HG03520 (cell line): ENCODE measurements at regions not wholly inside any gene's neighbourhood (a gene's known extent, or its start where the extent isn't known, plus 50 kb on each side); places are given as distances from the start of the nearest gene placed in this dataset.
A peak's percentile ranks its signal among the peaks of the same experiment; 100 is the strongest.

Experiments
- ATAC-seq: cut with Tn5 transposase; IDR thresholded peaks from one replicate; pipeline ENCODE4 v1.9.1; 2021; ENCODE audit warnings: mild to moderate bottlenecking, moderate library complexity; ENCODE audit not compliant: unreplicated experiment

DNA sequence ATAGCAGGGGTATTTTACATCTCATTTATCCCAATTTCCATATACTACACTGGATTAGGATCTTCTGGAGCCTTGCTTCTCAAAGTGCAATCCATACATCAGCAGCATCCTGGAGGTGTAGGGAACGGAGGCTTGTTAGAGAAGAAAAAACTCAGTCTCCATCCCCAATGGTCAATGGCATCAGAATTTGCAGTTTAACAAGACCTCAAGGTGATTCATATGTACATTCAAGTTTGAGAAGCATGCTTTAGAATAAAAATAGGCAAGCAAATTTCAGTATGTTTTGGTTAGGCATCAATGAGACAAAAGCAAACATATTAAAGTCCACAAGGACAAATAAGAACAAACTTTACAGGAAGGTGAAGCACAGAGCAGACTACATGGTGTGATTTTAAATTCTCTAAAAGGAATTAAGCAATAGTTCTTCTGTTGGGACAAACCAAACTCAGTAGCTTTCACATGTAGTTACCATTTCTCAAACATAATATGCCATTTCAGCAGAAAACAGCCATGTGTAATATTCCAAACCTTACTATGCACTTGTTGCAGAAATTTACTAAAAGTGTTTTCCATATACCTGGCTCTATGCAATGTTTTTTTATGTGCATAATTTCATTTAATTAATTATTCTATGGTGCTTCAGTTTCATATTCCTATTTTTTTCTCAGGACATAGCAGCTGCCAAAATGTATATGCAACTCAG lies 360.3 kb upstream of the NECTIN3 start:
- no peak for ATAC-seq

DNA sequence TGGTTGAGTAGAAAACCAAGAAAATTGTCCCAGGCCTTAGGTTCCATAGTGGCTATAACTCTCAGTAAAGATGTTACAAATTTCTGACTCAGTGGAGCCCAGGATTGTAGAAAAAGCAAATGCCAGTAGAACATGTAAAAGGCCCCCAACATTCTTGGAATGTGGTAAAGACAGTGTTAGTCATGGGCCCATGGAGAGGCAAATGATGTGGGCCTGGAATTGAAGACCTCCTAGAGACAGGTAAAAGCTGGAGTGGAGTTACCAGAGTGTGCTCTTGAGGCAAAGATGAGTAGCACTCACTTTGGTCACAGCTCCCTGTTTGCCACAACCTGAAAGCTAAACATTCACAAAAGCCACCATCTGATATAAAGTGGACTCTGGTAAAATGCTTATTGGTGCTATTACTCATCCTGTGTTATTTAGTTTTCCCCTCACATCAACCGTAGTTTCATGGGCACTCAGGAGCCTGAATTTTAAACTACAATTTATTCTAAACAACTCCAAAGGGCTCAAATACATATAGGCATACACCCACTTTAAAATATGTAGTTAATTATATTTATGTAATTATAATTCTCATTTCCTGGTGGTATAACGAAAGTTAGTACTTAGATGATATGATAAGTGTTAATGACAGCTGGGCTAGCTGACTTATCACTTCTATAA lies 359.6 kb upstream of the NECTIN3 start:
- ATAC-seq: no peak

DNA sequence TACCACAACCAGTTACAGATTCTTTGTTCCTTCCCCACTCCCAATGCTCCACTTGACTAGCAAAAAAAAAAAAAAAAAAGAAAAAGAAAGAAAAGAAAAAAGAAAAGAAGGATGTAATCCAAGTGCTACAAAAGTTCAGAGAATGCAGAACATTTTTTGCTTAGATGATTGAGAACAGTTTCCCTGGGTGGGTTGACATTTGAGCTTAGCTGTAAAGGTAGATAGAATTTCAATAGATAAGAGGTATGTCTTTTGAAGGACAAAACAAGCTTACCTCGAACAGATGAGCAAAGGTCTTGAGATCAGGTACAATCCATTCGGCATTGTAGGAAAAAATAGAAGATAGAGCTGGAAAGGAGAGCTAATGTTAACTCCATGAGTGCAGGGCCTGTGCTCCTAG lies 344.6 kb upstream of the NECTIN3 start:
- no peak for ATAC-seq

DNA sequence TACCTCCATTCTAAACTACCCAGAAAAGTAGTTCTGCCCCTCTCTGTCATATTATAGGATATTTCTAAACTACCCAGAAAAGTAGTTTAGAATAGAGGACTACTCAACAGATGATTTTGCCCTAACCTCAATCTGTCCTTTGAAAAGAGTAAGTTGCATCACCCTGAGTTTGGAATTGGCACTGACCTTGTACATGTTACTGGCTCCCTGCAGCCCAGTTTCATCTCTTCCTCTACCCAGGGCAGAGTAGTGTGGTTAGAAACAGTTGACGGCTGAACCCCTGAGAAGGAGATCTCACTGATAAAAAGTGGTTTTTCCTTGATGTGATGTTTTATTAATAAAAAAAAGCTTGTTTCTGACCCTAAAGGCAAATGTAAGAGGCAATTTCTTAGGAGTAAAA lies 340.5 kb upstream of the NECTIN3 start:
- no peak for ATAC-seq

DNA sequence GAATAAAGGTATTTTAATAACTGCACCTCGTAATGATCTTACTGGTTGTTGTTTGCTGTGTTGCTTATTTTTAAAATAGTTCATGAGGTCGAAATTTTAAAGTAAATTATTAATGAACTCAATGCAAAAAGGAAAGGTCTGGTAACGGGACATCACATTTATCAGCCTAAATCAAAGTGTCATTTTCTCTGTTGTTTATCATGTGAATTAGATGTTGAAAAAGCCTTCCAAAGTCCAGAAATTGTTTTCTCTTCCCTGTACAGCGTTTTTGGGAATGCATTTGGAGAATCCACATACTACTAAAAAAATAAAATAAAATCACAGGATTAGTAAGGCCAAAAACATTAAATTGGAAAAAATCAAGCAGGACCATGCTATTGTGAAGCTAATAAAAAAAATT lies 339.2 kb upstream of the NECTIN3 start:
- ATAC-seq: no peak

DNA sequence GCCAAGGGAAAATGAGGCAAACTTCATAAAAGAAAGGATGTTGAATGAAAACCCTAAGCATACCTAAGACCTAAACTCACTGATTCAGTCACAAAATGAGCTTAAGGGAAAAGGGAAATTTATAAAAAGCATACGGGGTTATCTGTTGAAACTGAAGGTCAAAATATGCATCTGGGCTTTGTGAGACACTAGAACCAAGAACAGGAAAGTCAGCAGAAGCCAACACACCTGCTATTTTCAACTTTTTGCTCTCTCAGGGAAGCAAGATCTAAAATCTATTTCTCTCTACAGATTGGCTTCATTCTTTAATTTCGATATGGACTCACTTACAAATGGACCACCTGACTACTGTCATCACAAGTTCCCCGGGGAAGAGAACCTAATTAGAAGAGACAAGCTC lies 338.6 kb upstream of the NECTIN3 start:
- no peak for ATAC-seq

DNA sequence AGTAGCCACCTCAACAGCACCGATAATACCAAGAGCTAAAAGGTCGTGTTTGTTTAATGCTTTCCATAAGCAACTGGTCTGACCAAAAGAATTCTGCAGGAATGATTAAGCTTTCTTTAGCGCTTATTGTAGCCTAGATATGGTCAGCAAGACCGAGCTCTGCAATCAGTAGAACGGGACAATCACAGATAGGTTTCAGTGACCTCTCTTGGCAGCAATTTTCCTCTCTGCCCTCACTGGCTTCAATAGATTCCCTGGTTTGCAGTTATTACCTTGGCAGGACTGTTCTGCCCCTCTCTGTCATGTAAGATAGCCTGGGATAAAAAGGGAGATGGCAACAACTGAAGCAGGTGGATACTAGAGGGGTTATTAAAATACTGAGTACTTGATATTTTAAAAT lies 337.1 kb upstream of the NECTIN3 start:
- no peak for ATAC-seq

DNA sequence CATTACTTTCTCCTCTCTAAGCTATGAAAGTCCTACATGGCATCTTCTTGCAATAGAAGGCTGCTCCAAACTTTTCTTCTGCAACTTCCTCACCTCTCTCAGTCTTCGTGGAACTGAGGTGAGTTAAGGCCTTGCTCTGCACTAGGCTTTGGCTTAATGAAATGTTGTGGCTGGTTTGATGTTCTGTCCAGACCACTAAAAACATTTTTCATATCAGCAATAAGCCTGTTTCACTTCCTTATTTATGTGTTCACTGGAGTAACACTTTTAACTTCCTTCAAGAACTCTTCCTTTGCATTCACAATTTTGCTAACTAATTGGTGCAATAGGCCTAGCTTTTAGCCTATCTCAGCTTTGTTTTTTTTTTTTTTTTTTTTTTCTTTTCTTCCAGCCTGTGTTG lies 335.3 kb upstream of the NECTIN3 start:
- peak; percentile 92 for ATAC-seq

DNA sequence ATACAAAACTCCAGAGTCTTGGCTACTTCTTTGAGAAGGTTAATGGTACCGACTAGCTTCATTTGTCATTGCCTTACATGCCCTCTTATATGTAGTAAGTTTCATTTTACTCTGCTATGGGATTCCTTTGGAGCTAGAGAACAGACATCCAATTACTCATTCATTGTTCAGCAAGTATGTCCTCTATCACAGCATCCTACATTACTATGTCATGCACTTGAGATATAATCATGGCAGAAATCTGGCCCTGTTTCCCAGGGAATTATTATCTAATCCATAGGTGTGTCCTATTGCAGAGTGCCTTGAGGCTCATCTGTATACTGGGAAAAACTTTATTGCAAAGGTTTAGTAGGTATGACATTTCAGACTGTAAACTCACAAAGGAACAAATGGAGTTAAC lies 333.1 kb upstream of the NECTIN3 start:
- ATAC-seq: no peak

DNA sequence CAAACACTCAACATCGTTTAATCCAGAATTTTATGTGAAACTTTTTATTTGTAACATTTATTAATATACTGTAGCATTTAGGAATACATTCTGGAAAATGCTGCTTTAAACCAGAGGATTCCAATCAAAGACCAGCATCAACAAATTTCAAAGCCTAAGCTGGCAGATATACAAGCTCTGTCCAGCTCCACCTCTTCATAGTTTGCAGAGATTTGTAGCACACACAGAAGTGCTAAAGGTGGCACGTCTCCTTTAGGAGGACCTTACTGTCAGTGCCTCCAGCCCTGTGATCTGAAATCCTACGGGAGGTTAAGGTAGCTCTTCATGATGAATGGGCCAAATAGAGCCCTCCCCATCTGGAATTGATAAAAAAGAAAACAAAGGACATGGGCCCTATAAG lies 329.7 kb upstream of the NECTIN3 start:
- ATAC-seq: no peak

DNA sequence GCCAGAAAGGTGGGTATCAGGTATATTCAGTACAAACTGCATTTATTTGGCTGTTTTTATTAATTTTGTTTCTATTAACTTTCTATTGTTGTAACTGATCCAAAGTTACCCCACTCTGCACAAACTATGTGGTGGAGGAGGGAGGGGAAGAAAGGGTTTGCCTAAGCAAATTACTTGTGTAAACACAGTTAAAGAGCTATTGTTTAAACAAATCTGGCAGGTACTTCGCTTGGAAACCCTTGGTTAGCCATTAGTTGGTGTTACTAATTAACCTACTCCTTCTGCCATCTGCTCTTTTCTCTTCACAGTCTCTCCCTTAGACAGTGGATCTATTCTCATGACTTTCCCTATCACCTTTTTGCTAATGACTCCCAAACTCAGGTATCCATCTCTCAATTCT lies 328.4 kb upstream of the NECTIN3 start:
- ATAC-seq: peak; percentile 52

DNA sequence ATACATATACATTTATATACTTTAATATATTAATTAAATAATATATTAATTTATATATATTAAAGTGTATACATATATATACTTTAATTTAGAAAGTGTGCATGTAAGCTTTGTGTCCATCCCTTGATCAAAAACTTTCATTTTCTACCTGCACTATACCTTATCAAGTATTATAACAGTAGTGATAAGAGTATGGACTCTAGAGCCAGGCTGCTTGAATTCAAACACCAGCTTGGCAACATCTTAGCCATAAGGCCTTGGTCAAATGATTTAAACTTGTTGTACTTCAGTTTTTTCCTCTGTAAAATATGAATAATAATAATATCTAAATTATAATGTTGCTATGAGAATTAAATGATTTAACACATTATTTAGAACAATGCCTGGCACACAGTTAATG lies 327.6 kb upstream of the NECTIN3 start:
- no peak for ATAC-seq

DNA sequence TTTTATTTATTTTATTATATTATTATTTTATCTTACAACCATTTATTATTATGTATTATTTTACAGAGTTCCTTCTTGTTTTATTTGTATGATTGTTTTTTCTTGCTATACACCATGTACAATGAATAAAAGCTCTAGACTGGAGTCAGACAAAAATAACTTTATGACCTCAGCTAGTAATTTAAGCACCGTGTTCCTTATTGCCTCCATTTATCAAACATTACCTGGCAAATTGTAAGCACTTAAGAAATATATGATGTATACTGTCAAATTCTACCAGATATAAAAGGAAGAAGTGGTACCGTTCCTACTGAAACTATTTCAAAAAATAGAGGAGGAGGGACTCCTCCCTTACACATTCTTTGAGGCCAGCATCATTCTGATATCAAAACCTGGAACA lies 326.9 kb upstream of the NECTIN3 start:
- no peak for ATAC-seq

DNA sequence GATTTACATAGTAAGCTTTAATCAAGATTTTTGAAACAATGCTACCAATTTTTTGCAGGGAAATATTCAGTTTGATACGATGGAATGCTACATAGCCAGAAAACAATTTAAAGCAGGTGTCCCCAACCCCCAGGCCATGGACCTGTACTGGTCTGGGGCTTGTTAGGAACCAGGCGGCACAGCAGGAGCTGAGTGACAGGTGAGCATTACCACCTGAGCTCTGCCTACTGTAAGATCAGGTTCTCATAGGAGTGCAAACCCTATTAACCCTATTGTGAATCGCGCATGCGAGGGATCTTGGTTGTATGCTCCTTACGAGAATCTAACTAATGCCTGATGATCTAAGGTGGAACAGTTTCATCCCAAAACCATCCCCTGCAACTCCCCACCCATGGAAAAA lies 322.6 kb upstream of the NECTIN3 start:
- ATAC-seq: no peak

DNA sequence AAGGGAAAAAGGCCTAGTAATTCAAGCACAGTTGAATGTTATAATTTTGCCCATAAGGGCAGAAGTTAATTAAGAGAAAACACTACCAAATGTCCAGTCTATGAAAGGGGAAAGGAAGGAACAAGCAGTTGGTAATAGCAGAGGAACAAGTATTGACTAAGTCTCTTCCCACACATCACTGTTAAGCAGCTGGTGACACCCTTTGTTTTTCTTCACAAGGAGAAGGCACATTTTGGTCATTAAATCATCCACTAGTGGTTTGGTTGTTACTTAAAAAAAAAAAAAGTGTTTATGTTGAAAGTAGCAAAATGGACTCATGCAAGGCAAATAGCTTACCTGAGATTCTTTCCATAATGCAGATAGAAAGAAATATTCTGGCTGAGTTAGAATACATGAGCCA lies 321.4 kb upstream of the NECTIN3 start:
- no peak for ATAC-seq

DNA sequence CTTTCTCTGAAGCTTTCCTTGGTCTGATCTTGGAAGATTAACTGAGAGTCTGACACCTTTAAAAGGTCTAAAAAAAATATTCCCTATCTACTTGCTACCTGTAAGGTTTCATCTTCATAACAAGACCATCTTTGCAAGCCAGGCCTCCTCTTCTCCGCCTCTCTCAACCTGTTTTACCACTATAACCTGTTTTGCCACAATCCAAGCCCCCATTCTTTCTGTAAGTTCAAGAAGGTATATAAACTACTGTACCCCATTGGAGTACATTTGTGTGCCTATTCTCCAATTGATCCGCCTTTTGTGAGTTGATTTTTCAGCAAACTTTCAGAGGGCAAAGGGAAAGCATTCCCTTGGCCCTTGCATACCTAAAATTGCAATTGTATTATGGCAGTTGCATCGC lies 319.3 kb upstream of the NECTIN3 start:
- ATAC-seq: no peak

DNA sequence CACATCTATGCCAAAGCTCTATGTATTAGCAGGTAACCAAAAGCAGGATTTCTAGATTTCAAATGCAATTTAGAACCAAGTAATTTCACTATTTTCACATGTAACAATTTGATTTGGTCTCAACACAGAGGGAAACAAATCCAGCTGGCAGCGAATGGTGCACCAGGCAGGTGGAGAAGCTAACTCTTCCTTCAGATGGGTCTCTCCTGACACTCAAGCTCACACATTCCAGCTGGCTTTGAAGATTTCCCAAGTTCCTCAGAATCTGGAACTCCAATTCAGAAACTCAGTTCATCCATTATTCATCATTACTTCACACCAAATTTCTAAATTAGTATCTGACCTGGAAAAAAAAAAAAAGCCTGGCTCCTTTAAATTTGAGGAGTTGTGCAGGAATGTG lies 318.1 kb upstream of the NECTIN3 start:
- ATAC-seq: no peak

DNA sequence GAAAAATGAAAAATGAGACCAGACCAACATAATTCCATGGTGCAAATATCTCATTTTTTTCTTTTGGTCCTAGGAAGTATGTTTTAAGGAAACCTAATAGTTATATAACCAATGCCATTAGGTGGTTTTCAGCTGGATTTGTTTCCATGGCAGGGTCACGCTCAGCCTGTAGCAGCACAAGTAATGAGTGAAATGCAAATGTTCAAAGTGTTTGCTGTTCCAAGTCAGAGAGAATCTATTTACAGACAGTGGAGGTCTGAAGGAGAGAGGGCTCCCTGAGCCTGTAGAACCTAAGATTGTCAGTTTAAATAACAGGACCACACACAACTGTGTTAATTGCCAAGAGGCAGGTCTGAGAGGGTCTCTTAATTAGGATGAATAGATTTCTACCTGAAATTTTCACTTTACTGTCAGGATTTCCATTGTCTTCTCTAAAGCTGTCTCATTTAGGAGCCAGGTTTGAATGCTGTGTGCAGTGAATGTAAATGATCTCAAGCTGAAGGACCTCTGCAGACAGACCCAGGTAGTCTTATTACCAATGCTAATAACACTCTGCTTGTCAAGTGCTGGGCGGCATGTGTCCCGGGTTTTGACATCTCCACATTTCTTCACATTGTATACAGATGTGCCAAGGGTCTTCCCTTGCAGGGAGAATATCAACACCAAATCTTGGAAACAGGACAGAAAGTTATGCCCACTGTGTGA lies 317.3 kb upstream of the NECTIN3 start:
- no peak for ATAC-seq

DNA sequence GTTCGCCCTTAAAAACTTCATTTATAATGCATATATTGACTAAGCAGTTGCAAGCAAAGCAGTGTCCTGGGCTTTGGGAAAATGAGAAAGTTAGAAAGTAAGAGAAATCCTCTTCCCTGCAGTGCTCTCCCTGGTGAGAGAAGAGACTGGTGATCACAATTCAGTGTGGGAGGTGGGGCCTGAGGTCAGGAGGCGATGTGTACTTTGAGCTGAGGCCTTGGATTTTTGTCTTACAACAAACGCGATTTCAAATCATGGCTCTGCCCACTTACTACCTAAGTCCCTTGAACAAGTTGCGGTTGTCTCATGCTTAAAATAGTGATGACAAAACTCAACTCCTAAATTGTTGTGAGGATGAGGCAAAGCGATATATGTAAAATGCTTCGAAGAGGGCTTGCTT lies 316.3 kb upstream of the NECTIN3 start:
- no peak for ATAC-seq

DNA sequence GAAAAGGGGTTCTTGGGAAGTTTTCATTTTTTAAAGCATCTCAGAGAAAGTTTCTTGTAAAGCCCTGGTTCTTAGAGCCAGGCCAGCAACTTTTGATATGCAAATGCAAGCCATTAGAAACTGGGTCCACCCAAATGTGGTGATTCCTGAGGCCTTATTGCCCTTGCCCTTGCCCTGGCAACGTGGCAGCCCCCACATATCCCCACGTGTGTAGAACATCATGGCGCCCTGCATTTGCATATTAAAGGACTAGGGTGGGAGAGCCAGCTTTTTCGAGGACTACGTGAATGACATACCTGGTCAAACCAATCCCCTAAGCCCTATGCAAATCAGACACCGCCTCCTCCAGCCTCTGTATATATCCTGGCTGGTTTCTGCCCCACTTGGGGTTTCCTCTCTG lies 314.9 kb upstream of the NECTIN3 start:
- no peak for ATAC-seq

DNA sequence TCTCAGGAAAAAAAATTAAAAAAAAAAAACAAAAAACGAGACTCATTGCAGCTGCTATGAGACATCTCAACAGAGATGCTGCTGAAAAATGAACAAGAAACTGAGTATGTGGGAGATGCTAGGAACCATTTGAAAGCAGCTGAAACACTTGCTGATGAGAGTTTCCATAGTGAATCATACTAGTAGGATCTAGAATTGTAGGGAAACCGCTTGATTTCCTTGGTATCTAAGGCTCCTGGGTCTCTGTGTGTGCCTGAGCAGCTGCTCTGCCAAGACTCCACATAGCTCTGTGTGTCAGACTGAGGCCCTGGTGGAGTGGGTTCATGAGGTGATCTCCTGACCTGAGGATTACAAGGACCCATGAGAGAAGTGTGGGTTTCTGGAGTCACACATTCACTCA lies 313.4 kb upstream of the NECTIN3 start:
- ATAC-seq: no peak

DNA sequence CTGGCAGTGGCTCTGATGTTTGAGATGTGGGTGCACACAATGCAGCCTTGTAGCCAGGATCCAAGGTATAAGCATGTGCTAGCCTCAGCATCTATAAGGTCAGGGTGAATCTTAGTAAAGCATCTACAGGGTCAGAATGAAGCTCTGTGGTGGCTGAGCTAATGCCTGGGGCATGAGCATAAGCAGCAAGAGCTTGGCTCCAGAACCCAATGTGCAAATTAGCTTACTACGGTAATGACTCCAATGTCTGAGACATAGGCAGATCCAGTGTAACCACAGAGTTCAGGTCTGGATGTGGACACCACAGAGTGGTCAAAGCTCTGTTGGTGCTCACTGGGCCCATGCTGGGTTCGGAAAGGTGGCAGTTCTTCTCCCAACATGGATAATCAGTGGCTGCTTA lies 304.5 kb upstream of the NECTIN3 start:
- ATAC-seq: no peak
